ENCODE measurements at regions not wholly inside any gene's neighbourhood (a gene's known extent, or its start where the extent isn't known, plus 50 kb on each side); places are given as distances from the start of the nearest gene placed in this dataset.
A peak's percentile ranks its signal among the peaks of the same experiment; 100 is the strongest.

DNA sequence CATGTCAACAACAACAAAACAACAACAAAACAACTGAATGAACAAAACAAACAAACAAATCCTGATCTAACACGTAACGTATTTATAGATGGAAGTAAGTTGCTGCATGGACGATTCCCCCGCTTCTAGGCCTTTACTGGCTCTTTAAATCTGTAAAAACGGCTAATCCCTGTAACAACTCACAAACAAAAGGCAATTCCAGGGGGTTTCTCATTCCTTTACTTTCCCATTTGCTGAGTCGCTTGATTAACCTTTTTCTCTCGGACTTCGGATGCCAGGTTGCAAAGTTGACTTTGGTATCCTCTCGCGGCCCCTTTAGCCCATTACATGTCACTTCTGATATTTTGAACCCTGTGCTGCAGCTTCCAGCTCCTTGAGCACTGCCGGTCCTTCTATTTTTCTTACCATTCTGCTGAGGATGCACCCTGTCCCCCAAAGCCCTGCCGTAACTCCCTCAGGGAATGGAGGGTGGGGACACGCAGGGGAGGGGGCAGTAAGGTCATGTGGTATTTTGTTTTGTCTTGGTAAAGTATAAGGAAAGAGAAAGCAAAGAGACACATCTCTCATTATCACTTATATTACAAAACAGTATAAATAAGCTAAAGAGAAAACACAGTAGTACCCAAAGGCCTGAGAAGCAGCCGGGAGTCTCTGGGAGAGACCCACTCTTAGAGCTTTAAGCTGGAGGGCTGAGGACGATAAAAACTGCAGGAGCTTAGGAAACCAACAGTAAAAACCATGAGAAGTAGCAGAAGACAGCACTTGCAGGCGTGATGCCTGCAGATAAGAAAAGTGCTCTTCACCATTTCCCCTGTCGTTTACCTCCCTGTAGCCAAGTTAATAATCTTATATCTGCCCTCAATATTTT lies 457.8 kb upstream of the ZNF717 start:
- H3K9ac ChIP-seq (ENCODE audit: low read length in 3 of 3), result no peak overlapping the region
- DNase-seq (no peak), FAIRE-seq (no peak)
- H3K27me3 ChIP-seq (ENCODE audit: control insufficient read depth, insufficient read depth, low read length), result no peaks in the 10 kb centered on the region
- no peaks in the 10 kb centered on the region for H3K9me3 ChIP-seq (ENCODE audit: control insufficient read depth in 2 of 3, insufficient read depth in 1 of 3, low read length in 3 of 3)
- intact Hi-C loops (cut with DNase I), result no loop called here
- TF ChIP-seq, protein P1, sequence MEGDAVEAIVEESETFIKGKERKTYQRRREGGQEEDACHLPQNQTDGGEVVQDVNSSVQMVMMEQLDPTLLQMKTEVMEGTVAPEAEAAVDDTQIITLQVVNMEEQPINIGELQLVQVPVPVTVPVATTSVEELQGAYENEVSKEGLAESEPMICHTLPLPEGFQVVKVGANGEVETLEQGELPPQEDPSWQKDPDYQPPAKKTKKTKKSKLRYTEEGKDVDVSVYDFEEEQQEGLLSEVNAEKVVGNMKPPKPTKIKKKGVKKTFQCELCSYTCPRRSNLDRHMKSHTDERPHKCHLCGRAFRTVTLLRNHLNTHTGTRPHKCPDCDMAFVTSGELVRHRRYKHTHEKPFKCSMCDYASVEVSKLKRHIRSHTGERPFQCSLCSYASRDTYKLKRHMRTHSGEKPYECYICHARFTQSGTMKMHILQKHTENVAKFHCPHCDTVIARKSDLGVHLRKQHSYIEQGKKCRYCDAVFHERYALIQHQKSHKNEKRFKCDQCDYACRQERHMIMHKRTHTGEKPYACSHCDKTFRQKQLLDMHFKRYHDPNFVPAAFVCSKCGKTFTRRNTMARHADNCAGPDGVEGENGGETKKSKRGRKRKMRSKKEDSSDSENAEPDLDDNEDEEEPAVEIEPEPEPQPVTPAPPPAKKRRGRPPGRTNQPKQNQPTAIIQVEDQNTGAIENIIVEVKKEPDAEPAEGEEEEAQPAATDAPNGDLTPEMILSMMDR (IDR thresholded peaks at IDR 0.05; ENCODE audit: borderline replicate concordance, extremely low read depth, insufficient read depth), result no peak
- no peak overlapping the region for H3K4me3 ChIP-seq (ENCODE audit: low read length in 3 of 3)
- no peak overlapping the region for H3K27ac ChIP-seq (ENCODE audit: low read depth in 2 of 2, low read length in 2 of 2)
- no peaks in the 10 kb centered on the region for H3K36me3 ChIP-seq (ENCODE audit: control insufficient read depth in 2 of 3, insufficient read depth in 3 of 3, low read length in 3 of 3)
- no peaks in the 10 kb centered on the region for H3K4me1 ChIP-seq (ENCODE audit: control insufficient read depth in 2 of 3, insufficient read depth in 2 of 3, low read depth in 1 of 3, low read length in 3 of 3)

DNA sequence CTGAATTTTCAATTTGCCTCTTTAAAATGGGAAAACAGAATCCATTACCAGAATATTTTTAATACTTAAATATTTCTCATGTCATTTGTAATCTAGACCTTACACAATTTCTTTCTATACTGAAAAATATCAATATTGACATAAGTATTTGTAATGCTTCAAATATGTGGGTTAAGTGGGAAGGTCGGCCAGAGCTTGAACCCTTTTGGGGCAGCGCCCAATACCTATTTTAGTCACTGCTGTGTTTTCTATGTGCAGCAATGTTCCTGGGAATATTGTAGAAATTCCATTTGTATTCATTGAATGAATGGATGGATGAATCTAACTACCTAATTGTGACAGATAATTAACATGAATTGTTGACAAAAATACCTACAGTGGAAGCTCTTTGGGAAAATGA lies 459.7 kb upstream of the ZNF717 start:
- Histone ChIP-seq H3K4me3 (ENCODE audit: low read length in 3 of 3) (no peak overlapping the region), H3K27ac (ENCODE audit: low read depth in 2 of 2, low read length in 2 of 2) (no peak overlapping the region), H3K27me3 (ENCODE audit: control insufficient read depth, insufficient read depth, low read length) (no peaks in the 10 kb centered on the region), H3K36me3 (ENCODE audit: control insufficient read depth in 2 of 3, insufficient read depth in 3 of 3, low read length in 3 of 3) (no peaks in the 10 kb centered on the region), H3K9me3 (ENCODE audit: control insufficient read depth in 2 of 3, insufficient read depth in 1 of 3, low read length in 3 of 3) (peaks cover 0 to 2% (median 0%) of the 10 kb centered on the region in 3 donors), H3K9ac (ENCODE audit: low read length in 3 of 3) (no peak overlapping the region), H3K4me1 (ENCODE audit: control insufficient read depth in 2 of 3, insufficient read depth in 2 of 3, low read depth in 1 of 3, low read length in 3 of 3) (no peaks in the 10 kb centered on the region)
- TF ChIP-seq, protein P1 (IDR thresholded peaks at IDR 0.05; ENCODE audit: borderline replicate concordance, extremely low read depth, insufficient read depth), result no peak
- FAIRE-seq (no peak), DNase-seq (no peak)
- intact Hi-C loops (cut with DNase I), result no loop called here

DNA sequence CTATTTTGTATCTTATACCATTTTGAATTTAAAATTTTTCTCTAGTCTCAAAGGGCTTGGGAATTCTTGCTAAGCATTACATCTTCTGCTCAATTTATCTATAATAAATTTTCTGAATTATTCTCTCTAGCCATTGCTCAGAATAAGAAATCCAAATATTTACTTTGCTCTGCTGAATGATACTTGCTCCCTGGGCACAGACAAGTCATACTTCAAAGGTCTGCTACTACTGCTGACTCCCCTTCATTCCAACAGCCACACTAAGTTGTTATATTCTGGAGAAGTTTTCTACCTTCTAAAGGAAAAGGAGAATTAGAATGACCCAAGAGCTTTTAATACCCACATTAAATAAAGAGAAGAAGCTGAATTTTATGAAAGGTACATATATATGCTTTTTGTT lies 460.3 kb upstream of the ZNF717 start:
- FAIRE-seq, result no peak
- H3K4me3 ChIP-seq (ENCODE audit: low read length in 3 of 3), result no peak overlapping the region
- DNase-seq, result peak in 1 of 5 donors; percentile 5
- H3K9ac ChIP-seq (ENCODE audit: low read length in 3 of 3), result no peak overlapping the region
- H3K9me3 ChIP-seq (ENCODE audit: control insufficient read depth in 2 of 3, insufficient read depth in 1 of 3, low read length in 3 of 3), result peaks cover 0 to 2% (median 0%) of the 10 kb centered on the region in 3 donors
- no peaks in the 10 kb centered on the region for H3K36me3 ChIP-seq (ENCODE audit: control insufficient read depth in 2 of 3, insufficient read depth in 3 of 3, low read length in 3 of 3)
- TF ChIP-seq, protein P1 (IDR thresholded peaks at IDR 0.05; ENCODE audit: borderline replicate concordance, extremely low read depth, insufficient read depth), result no peak
- no peaks in the 10 kb centered on the region for H3K4me1 ChIP-seq (ENCODE audit: control insufficient read depth in 2 of 3, insufficient read depth in 2 of 3, low read depth in 1 of 3, low read length in 3 of 3)
- H3K27ac ChIP-seq (ENCODE audit: low read depth in 2 of 2, low read length in 2 of 2), result no peak overlapping the region
- intact Hi-C loops (cut with DNase I), result no loop called here
- H3K27me3 ChIP-seq (ENCODE audit: control insufficient read depth, insufficient read depth, low read length), result no peaks in the 10 kb centered on the region
